ENCODE measurements at regions not wholly inside any gene's neighbourhood (a gene's known extent, or its start where the extent isn't known, plus 50 kb on each side); places are given as distances from the start of the nearest gene placed in this dataset.
"Not testable (repeated sequence)": the region's sequence is repeated elsewhere in the genome, so short reads cannot be mapped to it uniquely, and the experiment has no call there.

DNA sequence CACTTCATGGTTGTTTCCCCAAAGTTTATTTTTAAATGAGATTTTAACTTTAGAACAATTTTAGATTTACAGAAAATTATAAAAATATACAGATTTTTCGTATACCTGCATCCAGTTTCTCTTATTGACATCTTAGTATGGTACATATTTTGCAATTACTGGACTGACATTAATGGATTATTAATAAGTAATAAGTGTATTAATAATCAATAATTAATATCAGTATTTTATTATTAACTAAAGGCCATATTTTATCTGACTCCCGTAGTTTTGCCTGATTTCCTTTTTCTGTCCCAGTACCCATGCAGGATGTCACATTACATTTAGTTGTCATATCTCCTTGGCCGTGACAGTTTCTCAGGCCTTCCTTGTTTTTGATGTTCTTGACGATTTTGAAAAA is 307.0 kb downstream of the C6orf118 start:
- no peak for DNase-seq

DNA sequence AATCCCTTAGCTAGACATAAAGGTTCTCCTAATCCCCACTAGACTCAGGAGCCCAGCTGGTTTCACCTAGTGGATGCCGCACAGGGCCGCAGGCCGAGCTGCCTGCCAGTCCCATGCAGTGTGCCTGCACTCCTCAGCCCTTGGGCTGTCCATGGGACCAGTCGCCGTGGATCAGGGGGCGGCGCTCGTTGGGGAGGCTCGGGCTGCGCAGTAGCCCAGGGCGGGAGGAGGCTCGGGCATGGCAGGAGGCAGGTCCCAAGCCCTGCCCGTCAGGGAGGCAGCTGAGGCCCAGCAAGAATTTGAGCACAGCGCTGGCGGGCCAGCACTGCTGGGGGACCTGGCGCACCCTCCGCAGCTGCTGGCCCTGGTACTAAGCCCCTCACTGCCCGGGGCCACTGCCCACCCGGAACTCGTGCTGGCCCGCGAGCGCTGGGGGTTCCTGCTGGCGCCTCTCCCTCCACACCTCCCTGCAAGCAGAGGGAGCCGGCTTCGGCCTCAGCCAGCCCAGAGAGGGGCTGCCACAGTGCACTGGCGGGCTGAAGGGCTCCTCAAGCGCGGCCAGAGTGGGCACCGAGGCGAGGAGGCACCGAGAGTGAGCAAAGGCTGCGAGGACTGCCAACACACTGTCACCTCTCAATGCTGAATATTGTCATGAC is 307.8 kb downstream of the C6orf118 start:
- no peak for DNase-seq

DNA sequence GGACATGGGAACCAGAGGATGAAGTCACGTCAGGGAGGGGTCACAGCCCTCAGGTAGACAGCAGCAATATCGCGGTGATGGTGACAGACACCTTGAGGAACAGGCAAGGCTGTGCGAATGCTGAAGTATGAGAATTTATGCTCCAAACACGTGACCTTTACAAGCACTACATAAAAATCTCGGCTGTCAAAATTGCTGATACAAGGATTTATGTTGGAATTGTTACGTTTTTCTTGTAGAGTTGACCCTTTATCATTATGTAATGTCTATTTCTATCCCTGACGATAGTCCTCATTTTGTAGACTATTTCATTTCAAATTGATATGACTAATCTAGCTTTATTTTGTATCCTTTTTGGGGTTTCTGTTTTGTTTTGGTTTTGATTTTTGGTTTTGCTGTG is 311.1 kb downstream of the C6orf118 start:
- no peak for DNase-seq

DNA sequence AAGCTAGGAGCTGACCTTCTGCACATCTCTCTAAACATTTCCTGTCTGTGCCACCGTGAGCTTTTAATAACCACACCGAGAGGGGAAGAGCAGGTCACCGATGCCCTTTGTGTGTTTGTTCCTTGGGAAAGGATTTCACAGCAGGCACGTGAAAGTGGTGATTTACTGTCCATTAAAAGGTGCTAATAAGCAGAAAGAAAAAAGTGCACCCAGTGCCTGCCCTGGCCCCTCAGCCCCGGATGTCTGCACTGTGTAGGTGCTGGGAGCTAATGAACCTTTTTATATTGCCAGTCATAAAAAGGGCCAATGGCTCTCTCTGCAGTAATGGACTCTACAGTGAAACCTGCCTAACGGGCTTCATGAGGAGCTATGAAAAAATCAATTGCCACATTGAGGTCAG is 312.6 kb downstream of the C6orf118 start:
- DNase-seq: no peak

DNA sequence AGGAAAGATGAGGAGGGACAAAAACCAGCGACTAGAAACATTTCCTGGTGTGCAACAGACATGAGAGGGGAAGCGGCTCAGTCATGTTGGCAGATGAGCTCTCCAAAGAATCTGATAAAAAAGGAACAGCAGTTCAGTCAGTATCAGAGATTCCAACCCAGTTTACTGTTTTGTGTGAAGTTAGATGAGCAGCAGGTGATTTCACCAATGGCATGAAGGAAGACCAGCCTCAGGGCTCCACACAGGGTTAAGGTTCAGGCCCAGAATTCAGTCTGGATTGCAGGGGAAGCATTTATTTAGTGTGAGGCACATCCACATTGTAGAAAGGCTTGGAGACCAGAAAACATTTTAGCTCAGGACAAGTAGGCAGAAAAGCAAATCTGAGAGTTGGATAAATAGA is 317.8 kb downstream of the C6orf118 start:
- no peak for DNase-seq

DNA sequence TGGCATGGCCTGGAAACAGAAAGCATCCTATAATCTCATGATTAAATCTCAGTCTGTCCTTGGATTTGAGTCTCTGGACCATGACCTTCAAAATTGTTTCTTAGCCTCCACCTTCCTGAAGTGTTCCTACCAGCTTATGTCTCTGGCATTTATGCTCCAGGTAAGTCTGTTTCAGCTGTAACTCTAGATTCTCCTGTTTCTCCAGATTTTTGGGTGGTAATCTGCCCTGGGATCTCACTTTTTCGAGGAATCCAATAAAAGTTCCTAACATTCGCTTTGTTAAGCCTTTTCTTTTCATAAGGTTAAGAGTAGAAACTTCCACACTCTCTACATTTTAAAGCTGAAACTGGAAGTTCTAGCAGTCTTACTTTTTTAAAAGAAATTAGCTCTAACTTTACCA is 318.5 kb downstream of the C6orf118 start:
- no peak for DNase-seq

DNA sequence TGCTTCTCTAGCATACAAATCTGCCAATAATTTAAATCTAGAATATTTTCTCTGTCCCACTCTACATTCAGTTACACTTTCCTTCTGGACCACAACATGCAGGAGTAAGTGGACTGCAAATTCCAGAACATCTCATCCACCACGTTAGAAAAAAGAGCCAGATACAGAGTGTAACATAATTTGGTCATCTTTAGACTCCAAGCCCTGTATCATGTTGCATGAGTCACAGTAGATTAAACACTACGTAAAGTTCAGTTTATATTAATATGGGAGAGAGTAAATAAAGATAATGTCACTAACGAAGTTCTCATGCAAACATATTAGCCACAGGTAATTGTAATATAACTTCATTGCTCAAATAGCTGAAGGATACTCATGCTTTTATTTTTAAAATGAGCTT is 327.0 kb downstream of the C6orf118 start:
- no peak for DNase-seq

DNA sequence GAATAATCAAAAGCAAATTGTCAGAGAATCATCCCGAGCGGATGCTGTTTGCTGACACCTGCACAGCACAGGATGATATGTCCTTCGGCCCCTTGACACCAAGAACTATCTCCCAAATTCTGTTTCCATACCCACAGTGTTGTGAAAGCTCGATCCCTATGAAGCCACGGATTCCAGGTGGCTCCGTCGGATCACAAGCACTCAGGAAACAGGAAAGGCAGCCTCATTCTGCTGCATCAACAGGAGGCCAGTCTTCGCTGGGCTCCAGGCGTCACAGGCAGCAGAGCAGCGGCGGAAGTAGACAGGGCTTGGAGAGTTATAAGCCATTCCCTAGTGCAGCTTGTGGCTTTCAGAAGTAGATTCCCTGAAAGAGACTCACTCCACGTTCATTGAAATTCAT is 342.3 kb downstream of the C6orf118 start:
- no peak for DNase-seq

DNA sequence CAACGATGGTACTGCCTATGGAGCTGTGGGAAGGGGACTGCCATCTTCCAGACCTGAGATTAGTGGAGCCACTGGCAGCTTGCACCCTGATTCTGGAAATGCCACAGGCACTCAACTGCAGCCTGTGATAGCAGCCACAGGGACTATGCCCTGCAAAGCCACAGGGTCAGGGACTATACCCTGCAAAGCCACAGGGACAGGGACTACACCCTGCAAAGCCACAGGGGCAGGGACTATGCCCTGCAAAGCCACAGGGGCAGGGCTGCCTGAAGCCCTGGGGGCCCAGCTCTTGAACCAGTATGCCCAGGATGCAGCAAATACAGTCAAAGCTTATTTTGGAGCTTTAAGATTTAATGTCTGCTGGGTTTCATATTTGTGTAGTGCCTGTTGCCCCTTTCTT is 346.6 kb downstream of the C6orf118 start:
- DNase-seq: no peak

DNA sequence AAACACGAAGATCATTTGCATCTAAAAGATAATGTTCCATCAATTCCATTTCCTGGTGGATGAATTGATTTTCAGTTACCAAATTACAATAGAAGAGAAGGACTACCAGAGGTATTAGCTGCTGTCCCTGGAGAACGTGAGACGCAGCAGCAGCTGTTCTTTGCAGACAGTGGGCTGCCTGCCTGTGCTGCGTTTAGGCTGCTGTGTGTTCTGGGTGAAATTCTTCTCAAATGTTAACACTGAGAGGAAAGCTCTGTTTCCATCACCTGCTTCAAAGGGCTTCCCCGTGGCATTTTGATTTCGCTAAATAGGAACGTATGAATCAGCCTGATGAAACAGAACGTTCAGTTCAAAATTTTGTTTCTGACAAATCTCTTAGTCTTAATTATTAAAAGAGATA is 362.2 kb downstream of the C6orf118 start:
- DNase-seq: no peak

DNA sequence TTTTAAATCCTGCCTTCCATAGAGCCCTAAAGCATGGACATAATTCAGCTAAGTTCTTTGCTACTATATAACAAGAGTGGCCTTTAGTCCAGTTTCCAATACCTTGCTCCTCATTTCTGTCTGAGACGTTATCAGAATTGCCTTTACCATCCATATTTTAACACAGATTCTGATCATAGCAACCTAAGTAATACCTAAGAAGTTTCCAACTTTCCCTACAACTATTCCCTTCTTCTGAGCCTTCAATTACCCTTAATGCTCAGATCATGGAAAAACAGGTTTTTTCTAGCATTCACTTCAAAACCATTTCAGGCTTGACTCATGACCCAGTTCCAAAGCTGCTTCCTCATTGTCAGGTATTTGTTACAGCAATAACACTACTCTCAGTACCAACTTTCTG is 367.1 kb downstream of the C6orf118 start:
- DNase-seq: no peak

DNA sequence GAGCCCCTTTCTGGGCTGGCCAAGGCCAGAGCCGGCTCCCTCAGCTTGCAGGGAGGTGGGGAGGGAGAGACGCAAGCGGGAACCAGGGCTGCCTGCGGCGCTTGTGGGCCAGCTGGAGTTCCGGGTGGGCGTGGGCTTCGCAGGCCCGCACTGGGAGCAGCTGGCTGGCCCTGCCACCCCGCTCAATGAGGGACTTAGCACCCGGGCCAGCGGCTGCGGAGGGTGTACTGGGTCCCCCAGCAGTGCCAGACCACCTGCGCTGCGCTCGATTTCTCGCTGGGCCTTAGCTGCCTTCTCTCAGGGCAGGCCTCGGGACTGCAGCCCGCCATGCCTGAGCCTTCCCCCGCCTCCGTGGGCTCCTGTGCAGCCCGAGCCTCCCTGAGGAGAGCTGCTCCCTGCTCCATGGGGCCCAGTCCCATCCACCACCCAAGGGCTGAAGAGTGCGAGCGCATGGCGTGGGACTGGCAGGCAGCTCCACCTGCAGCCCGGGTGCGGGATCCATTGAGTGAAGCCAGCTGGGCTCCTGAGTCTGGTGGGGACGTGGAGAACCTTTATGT is 376.1 kb downstream of the C6orf118 start:
- DNase-seq: not testable (repeated sequence)

DNA sequence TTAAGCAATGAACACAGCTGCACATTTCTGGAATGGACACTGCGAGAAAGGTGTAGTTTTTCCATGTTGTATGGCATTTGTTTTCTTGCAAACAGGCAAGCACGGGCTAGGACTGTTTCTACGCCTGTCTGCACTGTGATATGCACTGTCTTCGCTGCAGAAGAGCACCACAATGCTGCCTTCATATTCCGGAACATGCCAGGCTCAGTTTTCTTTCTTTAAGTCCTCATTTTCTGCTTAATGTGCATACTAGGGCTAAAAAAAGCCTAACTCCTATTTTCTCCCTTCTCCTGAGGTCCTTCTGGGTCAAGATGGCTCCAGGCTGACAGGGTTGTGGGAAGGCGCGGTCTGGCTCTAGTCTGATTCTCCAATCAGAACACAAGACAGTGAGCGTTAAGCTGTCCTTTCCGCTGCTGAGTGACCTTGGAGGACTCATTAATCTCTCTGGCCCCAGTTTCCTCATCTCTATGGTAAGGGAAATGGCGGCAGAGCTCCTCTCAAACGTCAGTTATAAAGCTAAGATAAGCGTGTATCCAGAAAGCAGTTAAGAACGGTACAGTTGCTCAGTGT is 379.9 kb downstream of the C6orf118 start:
- no peak for DNase-seq

DNA sequence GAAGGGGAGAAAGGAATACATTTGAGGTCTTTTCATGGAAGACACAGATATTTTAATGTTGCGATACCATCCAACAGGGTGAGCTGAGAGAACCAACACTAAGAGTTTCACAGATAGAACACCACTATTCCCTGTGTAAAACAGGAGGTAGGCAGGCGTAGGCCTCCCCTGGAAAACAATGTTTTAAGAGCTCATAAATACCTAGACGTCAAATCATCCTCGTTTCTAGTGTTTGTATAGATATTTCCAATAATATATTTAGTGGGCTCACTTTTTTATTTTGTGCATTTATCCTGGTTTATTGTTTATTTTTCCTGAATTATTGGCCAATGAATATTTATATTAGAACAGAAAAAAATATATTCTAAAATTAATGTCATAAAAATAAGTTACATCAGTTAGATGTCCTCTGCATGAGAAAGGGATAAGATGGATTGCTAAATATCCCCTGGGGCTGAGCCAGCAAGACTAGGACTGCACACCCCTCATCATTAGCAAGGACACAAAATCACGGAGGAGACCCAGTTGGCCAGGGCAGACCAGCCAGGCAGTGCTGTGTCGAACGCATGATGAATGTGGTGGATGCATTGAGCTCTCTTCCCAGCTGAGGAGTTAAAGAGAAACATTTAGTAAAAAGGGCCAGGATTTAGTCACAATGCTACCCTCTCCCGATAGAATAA is 380.5 kb downstream of the C6orf118 start:
- no peak for DNase-seq

DNA sequence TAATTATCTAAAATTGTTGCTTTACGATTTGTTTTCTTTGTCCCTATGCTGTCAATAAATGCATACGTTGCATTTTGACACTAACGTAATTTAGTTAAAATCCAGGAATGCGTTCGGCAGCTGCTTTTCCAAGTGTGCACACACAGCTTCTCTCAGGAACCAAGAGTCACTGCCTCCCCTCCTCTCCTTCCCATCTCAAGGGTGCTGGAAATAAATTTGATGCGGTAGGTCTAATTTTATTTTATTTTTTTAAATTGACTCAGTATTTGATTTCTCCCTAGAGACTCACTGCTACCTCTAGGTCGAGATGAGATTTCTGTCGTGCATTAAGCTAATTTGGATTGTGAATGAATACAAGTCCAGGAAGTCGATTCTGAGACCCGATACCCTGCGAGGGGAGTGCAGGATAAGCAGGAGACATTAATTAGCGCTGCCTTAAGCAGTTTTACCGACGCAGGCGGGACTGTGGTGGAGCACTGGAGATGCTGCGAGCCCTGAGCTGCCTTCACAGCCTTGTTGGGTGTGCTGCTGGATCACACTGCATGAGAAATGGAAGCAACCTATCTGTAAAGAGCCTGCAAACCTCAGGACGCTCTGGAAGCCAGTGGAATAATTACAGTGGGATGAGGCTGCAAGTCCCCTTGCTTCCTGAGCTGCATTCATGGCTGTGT is 381.2 kb downstream of the C6orf118 start:
- no peak for DNase-seq

DNA sequence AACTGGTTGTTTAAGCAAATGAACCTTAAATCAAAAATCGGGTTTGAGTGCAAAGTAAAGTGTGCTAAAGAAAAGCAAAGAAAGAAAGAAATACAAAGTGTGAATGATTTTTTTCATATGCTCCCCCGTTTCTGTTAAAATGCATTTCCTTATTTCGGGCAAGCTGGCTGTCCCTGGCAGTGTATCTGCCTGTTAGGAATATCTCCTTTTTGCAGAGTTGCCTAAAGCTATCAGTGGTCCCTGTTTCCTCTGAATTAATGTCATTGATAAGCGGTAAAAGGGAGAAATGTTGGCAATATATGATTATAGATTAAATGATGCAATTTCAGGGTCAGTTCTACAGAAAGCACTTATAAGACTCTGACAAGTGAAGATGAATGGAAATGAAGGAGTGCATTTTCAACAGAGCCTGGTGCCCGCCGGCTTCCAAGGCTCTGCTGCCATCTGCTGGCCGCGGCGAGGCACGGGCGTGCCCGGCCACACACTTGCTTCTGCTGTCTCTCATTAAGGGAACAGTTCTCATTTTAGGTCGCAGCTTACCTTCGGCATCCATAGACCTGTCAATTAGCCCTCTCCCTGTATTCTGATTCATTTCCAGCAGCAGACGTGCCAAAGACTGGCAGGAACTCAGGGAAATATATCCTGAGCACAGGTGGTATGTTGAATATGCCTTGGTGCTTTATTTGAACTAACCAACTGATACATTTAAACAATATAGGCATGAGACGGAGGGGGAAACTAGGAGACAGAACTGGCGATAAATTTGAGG is 381.9 kb downstream of the C6orf118 start:
- peak; percentile 43 for DNase-seq

DNA sequence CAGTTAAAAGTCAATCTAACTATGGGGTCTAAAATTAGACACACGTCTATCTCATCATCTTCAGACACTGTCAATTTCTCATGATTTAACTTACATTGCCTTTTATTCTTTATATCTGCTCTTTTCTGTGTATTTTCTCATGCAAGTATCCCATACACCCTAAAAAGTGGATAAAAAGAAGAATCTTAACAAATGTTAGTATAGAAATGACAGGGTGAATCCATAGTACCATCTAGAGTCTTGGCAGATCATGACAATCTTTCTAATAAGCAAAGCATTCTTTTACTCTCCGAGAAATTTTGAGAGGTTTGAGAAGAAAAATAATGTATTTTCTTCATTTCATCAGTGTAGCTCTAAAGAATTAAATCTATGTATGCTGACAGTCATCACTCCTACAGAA is 382.7 kb downstream of the C6orf118 start:
- no peak for DNase-seq

DNA sequence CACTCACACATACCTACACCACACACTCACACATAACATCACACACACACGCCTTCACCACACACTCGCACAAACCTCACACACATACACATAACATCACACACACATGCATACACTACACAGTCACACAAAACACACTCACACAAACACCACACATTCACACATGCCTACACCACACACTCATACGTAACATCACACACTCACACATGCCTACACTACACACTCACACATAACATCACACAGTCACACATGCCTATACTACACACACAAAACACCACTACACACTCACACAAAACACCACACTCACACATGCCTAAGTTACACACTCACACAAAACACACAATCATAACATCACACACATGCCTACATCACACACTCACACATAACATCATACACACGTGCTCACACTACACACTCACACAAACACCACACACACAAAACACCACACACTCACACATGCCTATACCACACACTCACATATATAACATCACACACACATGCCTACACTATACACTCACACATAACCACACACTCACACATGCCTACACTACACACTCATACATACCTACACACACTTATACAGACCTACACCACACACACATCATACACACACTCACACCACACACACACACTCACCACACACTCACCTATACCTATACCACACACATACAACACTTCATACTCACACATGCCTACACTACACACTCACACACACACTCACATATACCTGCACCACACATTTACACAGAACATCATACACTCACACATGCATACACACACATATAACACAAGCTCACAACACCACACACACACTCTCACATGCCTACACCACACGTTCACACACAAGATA is 383.5 kb downstream of the C6orf118 start:
- DNase-seq: no peak

DNA sequence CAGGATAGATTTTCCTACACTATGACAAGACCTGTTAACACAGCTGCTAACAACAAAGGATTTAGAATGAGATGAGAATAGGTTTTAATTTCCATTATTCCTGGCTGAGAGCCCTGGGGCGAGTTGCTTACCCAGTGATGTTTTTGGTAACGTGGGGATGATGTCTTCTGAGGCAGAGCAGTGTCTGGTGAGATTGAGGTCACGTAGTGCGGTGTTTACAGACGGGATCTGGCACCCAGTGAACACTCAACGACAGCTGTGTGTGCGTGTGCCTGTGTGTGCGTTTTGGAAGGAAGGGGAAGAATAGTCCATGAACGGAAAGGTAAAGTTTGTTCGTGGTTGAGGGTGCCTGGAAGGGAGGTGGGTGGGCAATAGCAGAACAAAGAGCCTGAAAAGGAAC is 384.7 kb downstream of the C6orf118 start:
- no peak for DNase-seq

DNA sequence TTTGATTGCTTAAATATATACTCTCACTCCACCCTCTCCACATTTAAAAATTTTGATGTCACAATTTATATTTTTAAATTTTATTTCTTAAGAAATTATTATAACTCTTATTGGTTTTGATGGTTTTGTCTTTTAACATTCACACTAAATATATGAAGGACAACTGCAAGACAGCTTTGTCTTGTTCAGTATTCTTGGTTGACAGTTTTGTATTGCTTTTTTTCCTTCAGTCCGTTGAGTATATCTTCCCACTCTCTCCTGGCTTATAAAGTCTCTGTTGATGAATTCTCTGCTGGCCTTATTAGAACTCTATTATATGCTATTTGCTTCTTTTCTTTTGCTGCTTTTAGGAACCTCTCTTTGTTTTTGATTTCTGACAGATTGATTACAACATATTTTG is 392.2 kb downstream of the C6orf118 start:
- no peak for DNase-seq

DNA sequence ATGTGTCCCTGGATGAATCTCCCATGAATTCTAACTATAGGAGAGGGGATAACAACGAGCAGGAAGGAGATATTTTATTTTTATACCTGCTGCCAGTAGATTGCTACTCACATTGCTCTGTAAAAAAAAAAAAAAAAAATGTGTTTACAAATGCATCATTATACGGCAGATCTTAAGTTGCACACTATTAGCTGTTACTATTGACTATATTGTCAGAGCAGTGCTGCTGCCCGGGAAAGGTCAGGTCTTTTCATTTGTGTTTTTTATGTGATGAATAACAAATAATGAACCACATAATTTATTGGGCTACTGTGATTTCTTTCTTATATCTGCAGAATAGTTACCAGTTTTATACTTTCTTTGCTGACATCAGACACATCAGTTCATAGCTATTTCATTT is 393.3 kb downstream of the C6orf118 start:
- no peak for DNase-seq

Data from T-helper 9 cell (primary cell).